Fibroblast of lung (primary cell): ENCODE measurements at regions not wholly inside any gene's neighbourhood (a gene's known extent, or its start where the extent isn't known, plus 50 kb on each side); places are given as distances from the start of the nearest gene placed in this dataset.
"Not testable (repeated sequence)": the region's sequence is repeated elsewhere in the genome, so short reads cannot be mapped to it uniquely, and the experiment has no call there.

Source experiments
- DNase-seq, 2 donors: peaks; one replicate each; pipeline versions ENCODE4 v3.0.0 to v3.0.0-alpha.2; 2010; ENCODE audit warnings: low read depth in 2 of 2
- H2AFZ ChIP-seq: 2 replicates; pipeline ENCODE4 v1.5.1; 2012; ENCODE audit warnings: low read length, control low read depth, inconsistent platforms
- H3K27ac ChIP-seq: 2 replicates; pipeline ENCODE4 v1.5.1; 2011; ENCODE audit warnings: low read length, control low read depth; ENCODE audit not compliant: insufficient read depth
- H3K27me3 ChIP-seq: 2 replicates; pipeline ENCODE4 v1.5.1; 2011; ENCODE audit warnings: mild to moderate bottlenecking, low read length; ENCODE audit not compliant: control insufficient read depth, insufficient read depth
- H3K36me3 ChIP-seq: 2 replicates; pipeline ENCODE4 v1.5.1; 2011; ENCODE audit warnings: low read length; ENCODE audit not compliant: control insufficient read depth, insufficient read depth
- H3K4me1 ChIP-seq: 2 replicates; pipeline ENCODE4 v1.5.1; 2011; ENCODE audit warnings: low read length; ENCODE audit not compliant: control insufficient read depth, insufficient read depth; ENCODE audit errors: extremely low read depth
- H3K4me2 ChIP-seq: 2 replicates; pipeline ENCODE4 v1.5.1; 2011; ENCODE audit warnings: low read length, control low read depth; ENCODE audit not compliant: insufficient read depth; ENCODE audit errors: extremely low read depth
- H3K4me3 ChIP-seq, 4 experiments: fragments of 200-600 bp in 1 of 4; sonication (generic) in 1 of 4; replicated peaks in 1 of 4; 2 replicates each; pipeline ENCODE4 v1.5.1; 2011 to 2016; ENCODE audit warnings: low read length in 4 of 4, low read depth in 3 of 4, mild to moderate bottlenecking in 3 of 4, control low read depth in 2 of 4, inconsistent platforms in 1 of 4, mixed read lengths in 1 of 4; ENCODE audit not compliant: insufficient read depth in 1 of 4; ENCODE audit errors: control extremely low read depth in 1 of 4
- H3K79me2 ChIP-seq: 2 replicates; pipeline ENCODE4 v1.5.1; 2012; ENCODE audit warnings: mild to moderate bottlenecking, low read length, inconsistent platforms; ENCODE audit not compliant: control insufficient read depth, insufficient read depth
- H3K9ac ChIP-seq: 2 replicates; pipeline ENCODE4 v1.5.1; 2011; ENCODE audit warnings: mild to moderate bottlenecking, low read length, control low read depth; ENCODE audit not compliant: insufficient read depth
- H3K9me3 ChIP-seq: 2 replicates; pipeline ENCODE4 v1.5.1; 2012; ENCODE audit warnings: low read depth, low read length; ENCODE audit not compliant: control insufficient read depth, insufficient read depth
- H4K20me1 ChIP-seq: 2 replicates; pipeline ENCODE4 v1.5.1; 2011; ENCODE audit warnings: low read length; ENCODE audit not compliant: control insufficient read depth, insufficient read depth; ENCODE audit errors: extremely low read depth
- EZH2 ChIP-seq: IDR thresholded peaks from 2 replicates; pipeline ENCODE4 v1.5.1; 2012; ENCODE audit warnings: low read length, control low read depth, mild to moderate bottlenecking; ENCODE audit errors: missing control alignments
- TF ChIP-seq, protein P1 (sequence below), 2 donors: IDR thresholded peaks in 1 of 2; conservative IDR thresholded peaks in 1 of 2; 1 replicate in 1 of 2; 2 replicates in 1 of 2; pipeline ENCODE4 v1.5.1; 2011 to 2012; ENCODE audit warnings: low read length in 2 of 2, control low read depth in 1 of 2, inconsistent platforms in 1 of 2, low read depth in 1 of 2, mild to moderate bottlenecking in 1 of 2

DNA sequence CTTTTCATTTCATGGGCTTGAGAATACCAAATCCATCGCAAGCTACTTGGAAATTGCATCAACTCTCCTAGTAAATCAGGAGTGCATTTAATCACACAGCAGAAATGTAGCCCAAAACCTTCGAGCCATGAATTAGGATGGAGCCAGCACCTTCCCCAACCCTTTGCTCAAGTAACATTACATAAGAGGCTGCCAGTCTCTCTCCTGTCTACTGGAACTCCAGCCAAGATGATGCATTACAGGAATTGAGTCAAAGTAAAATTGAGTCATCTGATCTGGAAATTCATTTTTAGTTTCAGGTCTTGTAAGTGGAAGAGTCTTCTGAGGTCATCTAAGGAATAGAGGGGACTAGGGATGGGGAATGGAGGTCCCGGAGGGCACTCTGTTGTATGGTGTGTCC is 69.7 kb upstream of the FHIP2A start:
- peak in 1 of 2 donors; percentile 85 for DNase-seq
- H3K4me1 ChIP-seq, result peaks cover 2% of the 10 kb centered on the region

GRCh38 chr10:114752570-114752969 is 69.0 kb upstream of the FHIP2A start:
- not testable (repeated sequence) for H3K9me3 ChIP-seq, H3K4me1 ChIP-seq, H3K27ac ChIP-seq, H3K9ac ChIP-seq, H2AFZ ChIP-seq, H3K4me3 ChIP-seq, H3K79me2 ChIP-seq, H3K27me3 ChIP-seq, H3K4me2 ChIP-seq, DNase-seq, H3K36me3 ChIP-seq, H4K20me1 ChIP-seq

More for the DNA sequence above, 69.7 kb upstream of the FHIP2A start:
- no peak for TF ChIP-seq EZH2
- TF ChIP-seq, protein P1, sequence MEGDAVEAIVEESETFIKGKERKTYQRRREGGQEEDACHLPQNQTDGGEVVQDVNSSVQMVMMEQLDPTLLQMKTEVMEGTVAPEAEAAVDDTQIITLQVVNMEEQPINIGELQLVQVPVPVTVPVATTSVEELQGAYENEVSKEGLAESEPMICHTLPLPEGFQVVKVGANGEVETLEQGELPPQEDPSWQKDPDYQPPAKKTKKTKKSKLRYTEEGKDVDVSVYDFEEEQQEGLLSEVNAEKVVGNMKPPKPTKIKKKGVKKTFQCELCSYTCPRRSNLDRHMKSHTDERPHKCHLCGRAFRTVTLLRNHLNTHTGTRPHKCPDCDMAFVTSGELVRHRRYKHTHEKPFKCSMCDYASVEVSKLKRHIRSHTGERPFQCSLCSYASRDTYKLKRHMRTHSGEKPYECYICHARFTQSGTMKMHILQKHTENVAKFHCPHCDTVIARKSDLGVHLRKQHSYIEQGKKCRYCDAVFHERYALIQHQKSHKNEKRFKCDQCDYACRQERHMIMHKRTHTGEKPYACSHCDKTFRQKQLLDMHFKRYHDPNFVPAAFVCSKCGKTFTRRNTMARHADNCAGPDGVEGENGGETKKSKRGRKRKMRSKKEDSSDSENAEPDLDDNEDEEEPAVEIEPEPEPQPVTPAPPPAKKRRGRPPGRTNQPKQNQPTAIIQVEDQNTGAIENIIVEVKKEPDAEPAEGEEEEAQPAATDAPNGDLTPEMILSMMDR (conservative IDR thresholded peaks at IDR 0.05 in 1 of 2, IDR thresholded peaks at IDR 0.05 in 1 of 2; ENCODE audit: low read depth in 1 of 2, low read length in 2 of 2), result no peak
- Histone ChIP-seq H3K4me3 (no peak overlapping the region), H3K4me2 (no peak overlapping the region), H3K27me3 (no peaks in the 10 kb centered on the region), H3K9me3 (no peaks in the 10 kb centered on the region), H2AFZ (no peak overlapping the region), H3K27ac (no peak overlapping the region), H3K79me2 (no peaks in the 10 kb centered on the region), H4K20me1 (no peaks in the 10 kb centered on the region), H3K36me3 (no peaks in the 10 kb centered on the region), H3K9ac (no peak overlapping the region)

DNA sequence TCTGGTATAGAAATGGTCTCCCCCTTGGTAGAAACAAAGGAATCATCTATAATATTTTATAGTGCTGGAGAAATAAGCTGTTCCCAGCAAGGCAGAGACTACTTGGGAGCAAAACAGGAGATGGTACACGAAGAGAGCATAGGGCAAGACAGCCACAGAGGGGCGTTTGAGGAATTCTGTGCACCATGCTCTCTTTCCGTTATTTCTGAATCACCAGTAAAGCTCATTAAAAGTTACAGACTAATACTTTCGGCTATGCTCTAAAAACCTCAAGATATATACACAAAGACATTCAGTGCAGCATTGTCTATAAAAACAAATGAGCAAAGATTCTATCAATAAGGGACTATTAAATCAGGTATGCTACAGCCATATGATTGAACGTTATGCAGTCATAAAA is 68.5 kb upstream of the FHIP2A start:
- H3K27ac ChIP-seq, result no peak overlapping the region
- no peak overlapping the region for H2AFZ ChIP-seq
- H3K4me1 ChIP-seq, result peaks cover 2% of the 10 kb centered on the region
- TF ChIP-seq EZH2, result no peak
- TF ChIP-seq, protein P1 (conservative IDR thresholded peaks at IDR 0.05 in 1 of 2, IDR thresholded peaks at IDR 0.05 in 1 of 2; ENCODE audit: low read depth in 1 of 2, low read length in 2 of 2), result no peak
- peak; percentile 22 to 79 for DNase-seq
- H4K20me1 ChIP-seq, result no peaks in the 10 kb centered on the region
- no peak overlapping the region for H3K4me2 ChIP-seq
- no peak overlapping the region for H3K9ac ChIP-seq
- no peaks in the 10 kb centered on the region for H3K9me3 ChIP-seq
- no peaks in the 10 kb centered on the region for H3K79me2 ChIP-seq
- H3K36me3 ChIP-seq, result no peaks in the 10 kb centered on the region
- no peaks in the 10 kb centered on the region for H3K27me3 ChIP-seq
- no peak overlapping the region for H3K4me3 ChIP-seq
